SK-N-SH (cell line): ENCODE measurements at regions not wholly inside any gene's neighbourhood (a gene's known extent, or its start where the extent isn't known, plus 50 kb on each side); places are given as distances from the start of the nearest gene placed in this dataset.

Experiments
- CTCF ChIA-PET: fragments of 300-600, 350-600 bp; formaldehyde crosslinking; extraction: SDS; loops from one replicate; lab custom pipeline; 2021; lab: Yijun Ruan, JAX
- POLR2A ChIA-PET: fragments of 350-600 bp; sonication (Branson Sonifier 250); formaldehyde crosslinking; extraction: SDS; loops from one replicate; lab custom pipeline; 2020; ENCODE audit warnings: antibody characterized with exemption, inconsistent platforms; lab: Yijun Ruan, JAX
- DNase-seq: peaks from one replicate; pipeline ENCODE4 v3.0.0; 2012
- H2AFZ ChIP-seq: fragments of 200-600 bp; sonication (generic); 2 replicates; pipeline ENCODE4 v1.8.1; 2016; ENCODE audit warnings: antibody characterized with exemption, mild to moderate bottlenecking, low read depth
- H3F3A ChIP-seq: fragments of 200-600 bp; sonication (generic); replicated peaks from 2 replicates; pipeline ENCODE3; 2016; ENCODE audit warnings: antibody characterized with exemption, mild to moderate bottlenecking; ENCODE audit not compliant: insufficient read depth
- H3K27ac ChIP-seq, 2 experiments: fragments of 200-500 bp in 1 of 2; fragments of 200-600 bp in 1 of 2; sonication (Bioruptor generic) in 1 of 2; sonication (generic), shearing (Covaris generic) in 1 of 2; 2 replicates each; pipeline versions ENCODE4 v1.5.1 to v1.6.1; 2014 to 2016; ENCODE audit warnings: low read depth in 2 of 2, inconsistent platforms in 1 of 2, low read length in 1 of 2, mild to moderate bottlenecking in 1 of 2, mixed read lengths in 1 of 2
- H3K27me3 ChIP-seq: fragments of 200-600 bp; sonication (generic), shearing (Covaris generic); 2 replicates; pipeline ENCODE4 v1.6.1; 2016; ENCODE audit warnings: mixed run types; ENCODE audit not compliant: insufficient read depth
- H3K36me3 ChIP-seq, 2 experiments: fragments of 200-500 bp in 1 of 2; fragments of 200-600 bp in 1 of 2; sonication (Bioruptor generic) in 1 of 2; sonication (generic) in 1 of 2; replicated peaks in 1 of 2; 2 replicates each; pipeline versions ENCODE3 to v1.5.1; 2014 to 2016; ENCODE audit warnings: low read length in 1 of 2, mild to moderate bottlenecking in 1 of 2; ENCODE audit not compliant: insufficient read depth in 2 of 2, control insufficient read depth in 1 of 2
- H3K4me1 ChIP-seq, 2 experiments: fragments of 200-500 bp in 1 of 2; fragments of 200-600 bp in 1 of 2; sonication (Bioruptor generic) in 1 of 2; sonication (generic), shearing (Covaris generic) in 1 of 2; 2 replicates each; pipeline versions ENCODE4 v1.5.1 to v1.6.1; 2014 to 2016; ENCODE audit warnings: low read depth in 1 of 2, low read length in 1 of 2, mixed run types in 1 of 2; ENCODE audit not compliant: insufficient read depth in 2 of 2, control insufficient read depth in 1 of 2
- H3K4me2 ChIP-seq: fragments of 200-600 bp; sonication (generic), shearing (Covaris generic); 2 replicates; pipeline ENCODE4 v1.6.1; 2017; ENCODE audit warnings: mixed run types
- H3K4me3 ChIP-seq, 2 experiments: fragments of 200-500 bp in 1 of 2; fragments of 200-600 bp in 1 of 2; sonication (Bioruptor generic) in 1 of 2; sonication (generic), shearing (Covaris generic) in 1 of 2; 2 replicates each; pipeline versions ENCODE4 v1.5.1 to v1.8.1; 2014 to 2016; ENCODE audit warnings: low read depth in 2 of 2, inconsistent platforms in 1 of 2, low read length in 1 of 2, mild to moderate bottlenecking in 1 of 2, mixed read lengths in 1 of 2, moderate library complexity in 1 of 2
- H3K79me2 ChIP-seq: fragments of 200-600 bp; sonication (generic); 2 replicates; pipeline ENCODE4 v1.8.1; 2017; ENCODE audit warnings: mild to moderate bottlenecking; ENCODE audit not compliant: insufficient read depth
- H3K9ac ChIP-seq: fragments of 200-600 bp; sonication (generic); 2 replicates; pipeline ENCODE4 v1.6.1; 2017; ENCODE audit warnings: mixed run types
- H3K9me2 ChIP-seq: fragments of 200-600 bp; sonication (generic); 2 replicates; pipeline ENCODE4 v1.6.1; 2017; ENCODE audit warnings: mixed run types
- H3K9me3 ChIP-seq: fragments of 200-600 bp; sonication (generic); 2 replicates; pipeline ENCODE4 v1.6.1; 2017; ENCODE audit warnings: mixed run types, mild to moderate bottlenecking, moderate library complexity
- H4K20me1 ChIP-seq: fragments of 200-600 bp; sonication (generic); 2 replicates; pipeline ENCODE4 v1.6.1; 2017; ENCODE audit warnings: mild to moderate bottlenecking, mixed run types; ENCODE audit not compliant: insufficient read depth
- CHD2 ChIP-seq: fragments of 150-350 bp; IDR thresholded peaks from 2 replicates; pipeline ENCODE4 v1.6.1; 2018; ENCODE audit warnings: low read length; ENCODE audit not compliant: partially characterized antibody
- ELF1 ChIP-seq: IDR thresholded peaks from 2 replicates; pipeline ENCODE4 v1.4.0; 2012
- EP300 ChIP-seq, 2 experiments: IDR thresholded peaks; 2 replicates each; pipeline versions ENCODE4 v1.4.0 to v1.6.1; 2012; ENCODE audit warnings: borderline replicate concordance in 1 of 2, low read depth in 1 of 2, low read length in 1 of 2
- EZH2phosphoT487 ChIP-seq: fragments of 200-600 bp; sonication (generic); IDR thresholded peaks from 2 replicates; pipeline ENCODE4 v1.6.1; 2017; ENCODE audit warnings: low read depth, mixed run types, mild to moderate bottlenecking, antibody characterized with exemption, moderate library complexity, borderline replicate concordance
- FOSL2 ChIP-seq: IDR thresholded peaks from 2 replicates; pipeline ENCODE4 v1.4.0; 2012; ENCODE audit warnings: low read depth, mild to moderate bottlenecking, moderate library complexity, borderline replicate concordance
- FOXM1 ChIP-seq: IDR thresholded peaks from 2 replicates; pipeline ENCODE4 v1.4.0; 2012; ENCODE audit warnings: low read depth, mild to moderate bottlenecking
- JUND ChIP-seq: IDR thresholded peaks from 2 replicates; pipeline ENCODE4 v1.4.0; 2012
- NRF1 ChIP-seq: IDR thresholded peaks from 2 replicates; pipeline ENCODE4 v1.6.1; 2012; ENCODE audit warnings: low read depth, mild to moderate bottlenecking, low read length
- RAD21 ChIP-seq: IDR thresholded peaks from 2 replicates; pipeline ENCODE4 v1.6.1; 2012; ENCODE audit warnings: mild to moderate bottlenecking, low read length
- SIN3A ChIP-seq: IDR thresholded peaks from 2 replicates; pipeline ENCODE4 v1.6.1; 2012; ENCODE audit warnings: low read depth, mild to moderate bottlenecking, low read length, moderate library complexity, borderline replicate concordance
- SMC3 ChIP-seq: IDR thresholded peaks from 2 replicates; pipeline ENCODE4 v1.6.1; 2012; ENCODE audit warnings: low read depth, low read length, improper control_type of control experiment
- TCF12 ChIP-seq: IDR thresholded peaks from 2 replicates; pipeline ENCODE4 v1.4.0; 2012
- WGBS: methylation state at CpG from one replicate; pipeline ENCODE4 v1.1.6; 2017; ENCODE audit warnings: low lambda C conversion rate; 5-methylcytosine and 5-hydroxymethylcytosine counted together
- TF ChIP-seq, protein P1 (sequence below): IDR thresholded peaks from 2 replicates; pipeline ENCODE4 v1.6.1; 2012; ENCODE audit warnings: mild to moderate bottlenecking, low read depth, low read length, moderate library complexity
- TF ChIP-seq, protein P2 (sequence below): IDR thresholded peaks from 2 replicates; pipeline ENCODE4 v1.4.0; 2012; ENCODE audit warnings: low read depth, borderline replicate concordance
- TF ChIP-seq, protein P3 (sequence below): fragments of 150-350 bp; IDR thresholded peaks from 2 replicates; pipeline ENCODE4 v1.6.1; 2016; ENCODE audit warnings: mild to moderate bottlenecking, low read depth, low read length
- TF ChIP-seq, protein P4 (sequence below): IDR thresholded peaks from 2 replicates; pipeline ENCODE4 v1.4.0; 2012; ENCODE audit warnings: low read depth, borderline replicate concordance
- TF ChIP-seq, protein P5 (sequence below): IDR thresholded peaks from 2 replicates; pipeline ENCODE4 v1.4.0; 2012; ENCODE audit warnings: low read depth

DNA sequence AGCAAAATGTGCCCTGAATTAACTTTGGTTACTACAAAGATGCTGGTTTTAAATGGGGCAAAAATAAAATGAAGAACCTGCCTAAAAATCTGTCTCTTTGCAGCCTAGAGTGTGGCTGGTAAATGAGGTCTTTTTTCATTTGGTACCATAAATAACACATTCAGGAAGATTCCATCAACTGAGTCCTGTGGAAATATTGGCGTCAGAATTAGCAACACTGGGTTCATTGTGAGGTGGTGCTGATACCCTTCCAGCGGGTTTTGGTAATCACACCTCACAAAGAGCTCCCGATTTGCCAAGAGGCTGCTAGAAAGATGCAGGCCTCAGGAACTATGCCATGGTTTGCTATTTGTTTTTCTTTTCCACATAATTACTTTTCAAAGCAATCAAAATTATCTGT is 55.3 kb downstream of the FAM50B start:
- no peak overlapping the region for H3K4me2 ChIP-seq
- no peak overlapping the region for H2AFZ ChIP-seq
- DNase-seq, result no peak
- H3K79me2 ChIP-seq, result peaks cover 8% of the 10 kb centered on the region; the same call in 1 of the 2 replicates
- 98% methylated on average over 3 of the region's 3 CpGs for WGBS
- H3K36me3 ChIP-seq, result no peaks in the 10 kb centered on the region
- CTCF ChIA-PET, result no interaction called here
- no peak overlapping the region for H3K27ac ChIP-seq
- no peak for TF ChIP-seq SIN3A
- no peak for TF ChIP-seq ELF1
- TF ChIP-seq, protein P1, sequence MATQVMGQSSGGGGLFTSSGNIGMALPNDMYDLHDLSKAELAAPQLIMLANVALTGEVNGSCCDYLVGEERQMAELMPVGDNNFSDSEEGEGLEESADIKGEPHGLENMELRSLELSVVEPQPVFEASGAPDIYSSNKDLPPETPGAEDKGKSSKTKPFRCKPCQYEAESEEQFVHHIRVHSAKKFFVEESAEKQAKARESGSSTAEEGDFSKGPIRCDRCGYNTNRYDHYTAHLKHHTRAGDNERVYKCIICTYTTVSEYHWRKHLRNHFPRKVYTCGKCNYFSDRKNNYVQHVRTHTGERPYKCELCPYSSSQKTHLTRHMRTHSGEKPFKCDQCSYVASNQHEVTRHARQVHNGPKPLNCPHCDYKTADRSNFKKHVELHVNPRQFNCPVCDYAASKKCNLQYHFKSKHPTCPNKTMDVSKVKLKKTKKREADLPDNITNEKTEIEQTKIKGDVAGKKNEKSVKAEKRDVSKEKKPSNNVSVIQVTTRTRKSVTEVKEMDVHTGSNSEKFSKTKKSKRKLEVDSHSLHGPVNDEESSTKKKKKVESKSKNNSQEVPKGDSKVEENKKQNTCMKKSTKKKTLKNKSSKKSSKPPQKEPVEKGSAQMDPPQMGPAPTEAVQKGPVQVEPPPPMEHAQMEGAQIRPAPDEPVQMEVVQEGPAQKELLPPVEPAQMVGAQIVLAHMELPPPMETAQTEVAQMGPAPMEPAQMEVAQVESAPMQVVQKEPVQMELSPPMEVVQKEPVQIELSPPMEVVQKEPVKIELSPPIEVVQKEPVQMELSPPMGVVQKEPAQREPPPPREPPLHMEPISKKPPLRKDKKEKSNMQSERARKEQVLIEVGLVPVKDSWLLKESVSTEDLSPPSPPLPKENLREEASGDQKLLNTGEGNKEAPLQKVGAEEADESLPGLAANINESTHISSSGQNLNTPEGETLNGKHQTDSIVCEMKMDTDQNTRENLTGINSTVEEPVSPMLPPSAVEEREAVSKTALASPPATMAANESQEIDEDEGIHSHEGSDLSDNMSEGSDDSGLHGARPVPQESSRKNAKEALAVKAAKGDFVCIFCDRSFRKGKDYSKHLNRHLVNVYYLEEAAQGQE, result no peak
- no peak for TF ChIP-seq JUND
- TF ChIP-seq SMC3, result no peak
- no peak for TF ChIP-seq TCF12
- TF ChIP-seq EP300 (IDR thresholded peaks at IDR 0.05; ENCODE audit: borderline replicate concordance in 1 of 2, low read depth in 1 of 2, low read length in 1 of 2), result no peak
- TF ChIP-seq, protein P2, sequence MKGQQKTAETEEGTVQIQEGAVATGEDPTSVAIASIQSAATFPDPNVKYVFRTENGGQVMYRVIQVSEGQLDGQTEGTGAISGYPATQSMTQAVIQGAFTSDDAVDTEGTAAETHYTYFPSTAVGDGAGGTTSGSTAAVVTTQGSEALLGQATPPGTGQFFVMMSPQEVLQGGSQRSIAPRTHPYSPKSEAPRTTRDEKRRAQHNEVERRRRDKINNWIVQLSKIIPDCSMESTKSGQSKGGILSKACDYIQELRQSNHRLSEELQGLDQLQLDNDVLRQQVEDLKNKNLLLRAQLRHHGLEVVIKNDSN, result no peak
- no peak overlapping the region for H3K4me3 ChIP-seq
- H3K9me3 ChIP-seq, result no peaks in the 10 kb centered on the region
- H3F3A ChIP-seq, result no peaks in the 10 kb centered on the region
- H3K9ac ChIP-seq, result no peak overlapping the region
- no peaks in the 10 kb centered on the region for H4K20me1 ChIP-seq
- no peaks in the 10 kb centered on the region for H3K27me3 ChIP-seq
- POLR2A ChIA-PET, result no interaction called here
- H3K9me2 ChIP-seq, result no peaks in the 10 kb centered on the region
- no peaks in the 10 kb centered on the region; a peak in 1 of 4 replicates for H3K4me1 ChIP-seq

DNA sequence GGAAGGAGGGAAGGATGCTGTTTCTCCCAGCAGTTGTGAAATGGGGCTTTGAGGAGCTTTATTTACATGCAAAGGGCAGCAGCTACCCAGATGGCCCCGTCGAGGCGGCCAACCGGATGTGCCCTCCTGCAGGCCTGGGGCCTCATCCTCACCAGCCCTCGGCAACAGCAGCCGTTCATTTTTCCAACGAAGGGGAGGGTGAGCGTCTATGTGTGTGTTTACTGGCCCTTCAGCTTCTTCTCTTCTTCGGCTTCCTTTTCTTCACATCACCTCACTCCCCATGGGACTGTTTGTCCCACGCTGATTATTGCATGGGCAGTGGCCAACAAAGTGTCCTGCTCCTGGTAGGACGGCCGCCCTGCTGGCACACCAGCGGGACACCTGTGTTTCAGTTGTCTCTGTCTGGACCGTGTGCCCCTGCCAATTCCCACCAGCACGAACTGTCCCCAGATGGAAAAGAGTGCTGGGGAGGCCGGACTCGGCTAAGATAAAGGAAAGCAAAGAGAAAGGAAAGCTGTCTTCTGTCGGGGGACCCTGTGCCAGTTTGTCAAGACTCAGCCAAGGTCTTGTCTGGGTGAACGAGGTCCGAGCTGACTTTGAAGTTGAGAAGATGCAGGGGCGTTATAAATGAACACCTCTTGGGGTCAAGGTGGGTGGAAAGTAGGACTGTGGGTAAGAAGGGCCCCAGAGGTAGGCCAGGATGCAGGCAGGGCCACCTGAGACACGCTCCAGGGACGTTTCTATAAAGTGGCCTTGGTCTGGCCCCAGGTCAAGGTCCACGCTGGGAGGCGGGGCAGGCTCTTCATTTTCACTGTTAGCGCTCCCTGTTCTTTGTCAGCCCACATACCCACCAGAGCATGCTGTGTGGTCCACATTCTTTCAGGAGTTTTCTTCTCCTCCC is 57.0 kb downstream of the FAM50B start:
- H3K27me3 ChIP-seq, result no peaks in the 10 kb centered on the region
- ChIA-PET POLR2A (no interaction called here), CTCF (interaction anchor here (0.7 to 0.8 kb wide), 2 partner anchors 57 to 158 kb away, joined by 3 read pairs; no protein-coding TSS in a partner anchor)
- peak; percentile 33 for DNase-seq
- no peak overlapping the region for H3K4me3 ChIP-seq
- peaks cover 1 to 15% of the 10 kb centered on the region in 2 experiments; a peak in 3 of 4 replicates for H3K4me1 ChIP-seq
- peaks cover 18% of the 10 kb centered on the region; the same call in 1 of the 2 replicates for H3K79me2 ChIP-seq
- 92% methylated on average over 22 of the region's 26 CpGs for WGBS
- H3K9me3 ChIP-seq, result no peaks in the 10 kb centered on the region
- no peak overlapping the region for H3K27ac ChIP-seq
- H3K9me2 ChIP-seq, result no peaks in the 10 kb centered on the region
- H2AFZ ChIP-seq, result no peak overlapping the region
- H3K9ac ChIP-seq, result no peak overlapping the region
- no peaks in the 10 kb centered on the region for H3K36me3 ChIP-seq
- no peak overlapping the region for H3K4me2 ChIP-seq
- peaks cover 7% of the 10 kb centered on the region for H3F3A ChIP-seq
- no peaks in the 10 kb centered on the region for H4K20me1 ChIP-seq
- TF ChIP-seq CHD2, result no peak
- TF ChIP-seq JUND, result no peak
- TF ChIP-seq FOSL2, result no peak
- no peak for TF ChIP-seq EZH2phosphoT487
- TF ChIP-seq, protein P3, sequence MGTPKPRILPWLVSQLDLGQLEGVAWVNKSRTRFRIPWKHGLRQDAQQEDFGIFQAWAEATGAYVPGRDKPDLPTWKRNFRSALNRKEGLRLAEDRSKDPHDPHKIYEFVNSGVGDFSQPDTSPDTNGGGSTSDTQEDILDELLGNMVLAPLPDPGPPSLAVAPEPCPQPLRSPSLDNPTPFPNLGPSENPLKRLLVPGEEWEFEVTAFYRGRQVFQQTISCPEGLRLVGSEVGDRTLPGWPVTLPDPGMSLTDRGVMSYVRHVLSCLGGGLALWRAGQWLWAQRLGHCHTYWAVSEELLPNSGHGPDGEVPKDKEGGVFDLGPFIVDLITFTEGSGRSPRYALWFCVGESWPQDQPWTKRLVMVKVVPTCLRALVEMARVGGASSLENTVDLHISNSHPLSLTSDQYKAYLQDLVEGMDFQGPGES, result no peak
- no peak for TF ChIP-seq SMC3
- TF ChIP-seq, protein P2, result no peak
- TF ChIP-seq, protein P4, sequence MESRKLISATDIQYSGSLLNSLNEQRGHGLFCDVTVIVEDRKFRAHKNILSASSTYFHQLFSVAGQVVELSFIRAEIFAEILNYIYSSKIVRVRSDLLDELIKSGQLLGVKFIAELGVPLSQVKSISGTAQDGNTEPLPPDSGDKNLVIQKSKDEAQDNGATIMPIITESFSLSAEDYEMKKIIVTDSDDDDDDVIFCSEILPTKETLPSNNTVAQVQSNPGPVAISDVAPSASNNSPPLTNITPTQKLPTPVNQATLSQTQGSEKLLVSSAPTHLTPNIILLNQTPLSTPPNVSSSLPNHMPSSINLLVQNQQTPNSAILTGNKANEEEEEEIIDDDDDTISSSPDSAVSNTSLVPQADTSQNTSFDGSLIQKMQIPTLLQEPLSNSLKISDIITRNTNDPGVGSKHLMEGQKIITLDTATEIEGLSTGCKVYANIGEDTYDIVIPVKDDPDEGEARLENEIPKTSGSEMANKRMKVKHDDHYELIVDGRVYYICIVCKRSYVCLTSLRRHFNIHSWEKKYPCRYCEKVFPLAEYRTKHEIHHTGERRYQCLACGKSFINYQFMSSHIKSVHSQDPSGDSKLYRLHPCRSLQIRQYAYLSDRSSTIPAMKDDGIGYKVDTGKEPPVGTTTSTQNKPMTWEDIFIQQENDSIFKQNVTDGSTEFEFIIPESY, result no peak
- TF ChIP-seq, protein P5, sequence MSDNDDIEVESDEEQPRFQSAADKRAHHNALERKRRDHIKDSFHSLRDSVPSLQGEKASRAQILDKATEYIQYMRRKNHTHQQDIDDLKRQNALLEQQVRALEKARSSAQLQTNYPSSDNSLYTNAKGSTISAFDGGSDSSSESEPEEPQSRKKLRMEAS, result no peak
- no peak for TF ChIP-seq FOXM1
- no peak for TF ChIP-seq NRF1
- TF ChIP-seq RAD21, result no peak
